Heart right ventricle (tissue), 16 donors: ENCODE measurements at regions not wholly inside any gene's neighbourhood (a gene's known extent, or its start where the extent isn't known, plus 50 kb on each side); places are given as distances from the start of the nearest gene placed in this dataset.

Experiments used
- ATAC-seq, 8 donors: fragments of 200-7000 bp; cut with Tn5 transposase; one replicate each; pipeline ENCODE4 v1.9.1; 2020; ENCODE audit warnings: mild to moderate bottlenecking in 8 of 8, moderate library complexity in 8 of 8, moderate number of reproducible peaks in 1 of 8
- DNase-seq, 2 donors: peaks; one replicate each; pipeline ENCODE4 v3.0.0-alpha.2; 2020
- H3K27ac ChIP-seq, 10 donors: fragments of 200-600 bp; sonication (generic) in 2 of 10; one replicate each; pipeline versions ENCODE4 v1.5.0 to v1.8.0; 2020 to 2022; ENCODE audit warnings: mild to moderate bottlenecking in 3 of 10
- H3K27me3 ChIP-seq, 7 donors: fragments of 200-600 bp; one replicate each; pipeline ENCODE4 v1.8.0; 2021 to 2022; ENCODE audit warnings: mild to moderate bottlenecking in 2 of 7
- H3K36me3 ChIP-seq, 9 donors: fragments of 200-600 bp; sonication (generic) in 1 of 9; one replicate each; pipeline versions ENCODE4 v1.5.0 to v1.8.0; 2020 to 2022; ENCODE audit warnings: mild to moderate bottlenecking in 2 of 9
- H3K4me1 ChIP-seq, 9 donors: fragments of 200-600 bp; sonication (generic) in 1 of 9; one replicate each; pipeline versions ENCODE4 v1.5.0 to v1.8.0; 2020 to 2022; ENCODE audit warnings: mild to moderate bottlenecking in 4 of 9
- H3K4me3 ChIP-seq, 10 donors: fragments of 200-600 bp; sonication (generic) in 2 of 10; one replicate each; pipeline versions ENCODE4 v1.5.0 to v1.8.0; 2020 to 2022; ENCODE audit warnings: mild to moderate bottlenecking in 7 of 10, moderate library complexity in 2 of 10
- H3K9me3 ChIP-seq, 11 donors: fragments of 200-600 bp in 10 of 11; sonication (generic) in 2 of 11; one replicate each; pipeline versions ENCODE4 v1.5.0 to v1.8.0; 2013 to 2022; ENCODE audit warnings: mild to moderate bottlenecking in 2 of 11, control low read depth in 1 of 11, moderate library complexity in 1 of 11
- CTCF ChIP-seq, 9 donors: fragments of 200-600 bp; sonication (generic) in 2 of 9; IDR thresholded peaks; one replicate each; pipeline versions ENCODE4 v1.5.0 to v1.8.0; 2021 to 2022; ENCODE audit warnings: antibody characterized with exemption in 9 of 9, mild to moderate bottlenecking in 5 of 9, moderate library complexity in 1 of 9
- WGBS, 2 donors: extraction: QIAGEN DNeasy Blood & Tissue Kit; methylation state at CpG; one replicate each; pipeline ENCODE4 v1.1.7; 2013; ENCODE audit warnings: inconsistent platforms in 1 of 2; 5-methylcytosine and 5-hydroxymethylcytosine counted together
- intact Hi-C, 10 donors: fragments of 100-400 bp; cut with DNase I; formaldehyde crosslinking; loops; one replicate each; pipeline versions ENCODE4 v1.11.1 to v1.14.2; 2022
- donor health status: Arrhythmogenic right ventricular cardiomyopathy.
- donor health status: ischemic (EF 13 %, LVEDD 7.1; RV severe dilation, severe dysfunction).
- donor health status: healthy with polysubstance abuse.
- donor health status: DM: no; HTN: yes; CAD: no.
- donor health status: DM: no; HTN: no; CAD: no.
- donor health status: ischemic (EF 25% LVEDD 6.9; RV normal size, moderate dysfunction).
- donor health status: ischemic (EF 25% LVEDD 5.7; RV mildly dilated, moderate dysfunction).
- donor health status: healthy.
- donor health status: DM: yes; HTN: yes; CAD: no.
- donor health status: Ischemic cardiomyopathy.
- donor health status: ischemic (EF 35%, LVEDD 5.7; RV mildly dilated, moderate dysfunction).
- donor health status: nonischemic (EF 11% LVEDD 7.7; RV severe dilation, severe dysfunction).
- donor health status: DM: yes; HTN: yes; CAD: no.
- donor health status: PGD.
- donor health status: ischemic (EF 29% LVEDD 5.4; RV normal size, mild dysfunction).
- donor health status: nonischemic (EF 23%, LVEDD 6.1; RV moderate dilation, normal function).

GRCh38 chr6:43898358-43899131 is 128.5 kb downstream of the VEGFA start:
- Histone ChIP-seq H3K4me3 (no peak overlapping the region), H3K27me3 (no peaks in the 10 kb centered on the region), H3K27ac (no peak overlapping the region), H3K9me3 (peaks cover 0 to 5% (median 0%) of the 10 kb centered on the region in 11 donors), H3K4me1 (peaks cover 0 to 9% (median 0%) of the 10 kb centered on the region in 9 donors), H3K36me3 (no peaks in the 10 kb centered on the region)
- WGBS, 2 donors, result 96 to 97% methylated on average over 4 of the region's 4 CpGs
- intact Hi-C loops, result no loop called here
- TF ChIP-seq CTCF (IDR thresholded peaks at IDR 0.05), result no peak
- ATAC-seq, result no peak
- DNase-seq, result no peak

GRCh38 chr6:43897571-43898302 is 127.7 kb downstream of the VEGFA start:
- H3K36me3 ChIP-seq, result no peaks in the 10 kb centered on the region
- no peak for ATAC-seq
- DNase-seq, result no peak
- 73 to 75% methylated on average over 2 of the region's 2 CpGs for WGBS, 2 donors
- no peak overlapping the region for H3K27ac ChIP-seq
- TF ChIP-seq CTCF (IDR thresholded peaks at IDR 0.05), result no peak
- H3K4me3 ChIP-seq, result no peak overlapping the region
- H3K9me3 ChIP-seq, result peaks cover 0 to 5% (median 0%) of the 10 kb centered on the region in 11 donors
- intact Hi-C loops, result no loop called here
- H3K4me1 ChIP-seq, result peaks cover 0 to 9% (median 0%) of the 10 kb centered on the region in 9 donors
- peaks cover 0 to under 1% (median 0%) of the 10 kb centered on the region in 7 donors for H3K27me3 ChIP-seq

- no peak for ATAC-seq
- H3K4me1 ChIP-seq, result peaks cover 0 to 9% (median 0%) of the 10 kb centered on the region in 9 donors
- no peak for DNase-seq
- no peaks in the 10 kb centered on the region for H3K36me3 ChIP-seq
- intact Hi-C loops, result no loop called here
- H3K27me3 ChIP-seq, result peaks cover 0 to 7% (median 0%) of the 10 kb centered on the region in 7 donors
- WGBS, 2 donors, result 64 to 65% methylated on average over 11 of the region's 11 CpGs
- no peak overlapping the region for H3K4me3 ChIP-seq
- H3K9me3 ChIP-seq, result peaks cover 0 to 5% (median 0%) of the 10 kb centered on the region in 11 donors
- TF ChIP-seq CTCF (IDR thresholded peaks at IDR 0.05), result no peak
- H3K27ac ChIP-seq, result no peak overlapping the region
Measured at GRCh38 chr6:43896329-43897255, 126.6 kb downstream of the VEGFA start.
